ENCODE measurements at regions not wholly inside any gene's neighbourhood (a gene's known extent, or its start where the extent isn't known, plus 50 kb on each side); places are given as distances from the start of the nearest gene placed in this dataset.

GRCh38 chr5:88115211-88115610 is 153.4 kb downstream of the TMEM161B start:
- ChIA-PET POLR2A (no interaction called here), CTCF (interaction anchor here (0.5 kb wide), 1 partner anchor 349 kb away, joined by 3 read pairs; no protein-coding TSS in a partner anchor)
- H3K9me3 Mint-ChIP-seq, result no peaks in the 10 kb centered on the region
- H3K27me3 Mint-ChIP-seq, result peaks cover 6% of the 10 kb centered on the region
- no peak overlapping the region for H3K27ac Mint-ChIP-seq
- no peak for DNase-seq
- no peaks in the 10 kb centered on the region for H3K36me3 Mint-ChIP-seq (ENCODE audit: low read depth)
- no peaks in the 10 kb centered on the region for H3K4me1 Mint-ChIP-seq
- H3K4me3 Mint-ChIP-seq, result no peak overlapping the region

GRCh38 chr5:88113429-88113828 is 155.2 kb downstream of the TMEM161B start:
- POLR2A ChIA-PET, result no interaction called here
- Mint-ChIP-seq H3K27ac (no peak overlapping the region), H3K27me3 (peaks cover 6% of the 10 kb centered on the region), H3K4me1 (no peaks in the 10 kb centered on the region), H3K9me3 (no peaks in the 10 kb centered on the region), H3K4me3 (no peak overlapping the region), H3K36me3 (ENCODE audit: low read depth) (no peaks in the 10 kb centered on the region)
- CTCF ChIA-PET, result no interaction called here
- no peak for DNase-seq

GRCh38 chr5:88109818-88110217 is 158.8 kb downstream of the TMEM161B start:
- Mint-ChIP-seq H3K36me3 (ENCODE audit: low read depth) (no peaks in the 10 kb centered on the region), H3K4me1 (no peaks in the 10 kb centered on the region), H3K27me3 (peaks cover under 1% of the 10 kb centered on the region), H3K27ac (no peak overlapping the region), H3K9me3 (no peaks in the 10 kb centered on the region), H3K4me3 (no peak overlapping the region)
- ChIA-PET CTCF (no interaction called here), POLR2A (no interaction called here)
- DNase-seq, result no peak

GRCh38 chr5:88108490-88109279 is 160.0 kb downstream of the TMEM161B start:
- Mint-ChIP-seq H3K4me1 (no peaks in the 10 kb centered on the region), H3K27ac (no peak overlapping the region), H3K36me3 (ENCODE audit: low read depth) (no peaks in the 10 kb centered on the region), H3K27me3 (no peaks in the 10 kb centered on the region), H3K4me3 (no peak overlapping the region), H3K9me3 (no peaks in the 10 kb centered on the region)
- DNase-seq, result no peak
- POLR2A ChIA-PET, result no interaction called here
- CTCF ChIA-PET, result no interaction called here

DNA sequence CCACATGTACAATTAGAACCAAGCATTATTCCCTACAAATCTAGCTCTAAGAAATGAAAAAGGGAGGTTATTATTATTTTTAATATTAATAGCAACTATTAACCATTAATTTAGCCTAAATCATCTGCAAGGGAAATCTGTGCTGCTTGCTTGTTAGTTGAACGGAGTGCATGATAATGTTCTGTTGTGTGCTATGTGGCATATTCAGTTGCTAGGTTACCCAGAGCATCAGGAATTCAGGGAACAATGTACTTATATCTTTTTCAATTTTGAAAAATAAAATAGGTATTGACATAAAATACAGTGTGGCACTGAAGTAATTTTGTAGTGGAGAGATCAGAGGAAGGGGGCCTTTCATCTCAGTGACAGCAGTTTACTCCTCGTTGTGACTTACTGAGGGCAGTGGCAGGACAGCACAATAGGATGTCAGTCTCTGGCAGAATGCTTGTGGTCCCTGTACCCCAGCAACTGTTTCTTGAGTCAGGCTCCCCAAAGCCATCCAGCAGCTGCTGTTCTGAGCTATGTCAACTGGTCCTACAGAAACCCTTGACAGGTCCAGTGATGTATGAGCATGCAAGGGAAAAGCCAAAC is 173.6 kb downstream of the TMEM161B start:
- Mint-ChIP-seq H3K27me3 (peaks cover 4% of the 10 kb centered on the region), H3K27ac (no peak overlapping the region), H3K4me3 (no peak overlapping the region), H3K9me3 (no peaks in the 10 kb centered on the region), H3K4me1 (no peaks in the 10 kb centered on the region), H3K36me3 (ENCODE audit: low read depth) (no peaks in the 10 kb centered on the region)
- ChIA-PET CTCF (no interaction called here), POLR2A (no interaction called here)
- no peak for DNase-seq

GRCh38 chr5:88094403-88094802 is 174.2 kb downstream of the TMEM161B start:
- ChIA-PET CTCF (no interaction called here), POLR2A (no interaction called here)
- H3K27me3 Mint-ChIP-seq, result peaks cover 4% of the 10 kb centered on the region
- H3K9me3 Mint-ChIP-seq, result no peaks in the 10 kb centered on the region
- H3K4me1 Mint-ChIP-seq, result no peaks in the 10 kb centered on the region
- H3K4me3 Mint-ChIP-seq, result no peak overlapping the region
- H3K36me3 Mint-ChIP-seq (ENCODE audit: low read depth), result no peaks in the 10 kb centered on the region
- no peak overlapping the region for H3K27ac Mint-ChIP-seq
- DNase-seq, result no peak

DNA sequence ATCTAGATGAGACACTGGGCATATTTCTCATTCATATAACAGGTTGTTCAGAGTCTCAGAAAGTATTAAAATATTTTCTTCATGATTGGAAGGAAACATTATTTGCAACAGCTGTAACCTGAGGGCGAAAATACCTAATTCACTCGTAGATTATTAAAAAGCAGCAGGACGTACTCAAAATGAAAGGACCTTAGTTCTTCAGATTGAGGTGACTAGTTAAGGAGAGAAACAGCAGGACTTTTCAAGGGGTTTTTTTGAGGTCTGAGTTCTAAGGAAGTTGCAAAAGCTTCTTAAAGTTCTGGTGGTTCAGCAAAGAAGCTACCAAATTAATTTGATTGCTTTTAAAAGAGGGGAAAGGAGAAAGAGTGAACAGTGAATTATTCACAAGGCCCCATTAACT is 174.9 kb downstream of the TMEM161B start:
- peaks cover 4% of the 10 kb centered on the region for H3K27me3 Mint-ChIP-seq
- H3K4me3 Mint-ChIP-seq, result no peak overlapping the region
- no peak overlapping the region for H3K27ac Mint-ChIP-seq
- DNase-seq, result no peak
- H3K36me3 Mint-ChIP-seq (ENCODE audit: low read depth), result no peaks in the 10 kb centered on the region
- H3K9me3 Mint-ChIP-seq, result no peaks in the 10 kb centered on the region
- CTCF ChIA-PET, result no interaction called here
- POLR2A ChIA-PET, result no interaction called here
- no peaks in the 10 kb centered on the region for H3K4me1 Mint-ChIP-seq

- Mint-ChIP-seq H3K4me1 (no peaks in the 10 kb centered on the region), H3K27me3 (peaks cover 4% of the 10 kb centered on the region), H3K9me3 (no peaks in the 10 kb centered on the region), H3K27ac (no peak overlapping the region), H3K4me3 (no peak overlapping the region), H3K36me3 (ENCODE audit: low read depth) (no peaks in the 10 kb centered on the region)
- DNase-seq, result no peak
- CTCF ChIA-PET, result no interaction called here
- POLR2A ChIA-PET, result no interaction called here
Measured at GRCh38 chr5:88092958-88093605, 175.6 kb downstream of the TMEM161B start.

- POLR2A ChIA-PET, result no interaction called here
- CTCF ChIA-PET, result no interaction called here
- no peak overlapping the region for H3K4me3 Mint-ChIP-seq
Measured at GRCh38 chr5:88092358-88092757, 176.3 kb downstream of the TMEM161B start.

GRCh38 chr5:88090506-88090905 is 178.1 kb downstream of the TMEM161B start:
- no peak for DNase-seq
- Mint-ChIP-seq H3K4me3 (no peak overlapping the region), H3K27ac (no peak overlapping the region), H3K27me3 (peaks cover 4% of the 10 kb centered on the region), H3K4me1 (no peaks in the 10 kb centered on the region), H3K36me3 (ENCODE audit: low read depth) (no peaks in the 10 kb centered on the region), H3K9me3 (no peaks in the 10 kb centered on the region)
- POLR2A ChIA-PET, result no interaction called here
- CTCF ChIA-PET, result no interaction called here

More at GRCh38 chr5:88092358-88092757, 176.3 kb downstream of the TMEM161B start:
- Mint-ChIP-seq H3K27me3 (peaks cover 4% of the 10 kb centered on the region), H3K27ac (no peak overlapping the region), H3K36me3 (ENCODE audit: low read depth) (no peaks in the 10 kb centered on the region), H3K4me1 (no peaks in the 10 kb centered on the region), H3K9me3 (no peaks in the 10 kb centered on the region)
- DNase-seq, result no peak

DNA sequence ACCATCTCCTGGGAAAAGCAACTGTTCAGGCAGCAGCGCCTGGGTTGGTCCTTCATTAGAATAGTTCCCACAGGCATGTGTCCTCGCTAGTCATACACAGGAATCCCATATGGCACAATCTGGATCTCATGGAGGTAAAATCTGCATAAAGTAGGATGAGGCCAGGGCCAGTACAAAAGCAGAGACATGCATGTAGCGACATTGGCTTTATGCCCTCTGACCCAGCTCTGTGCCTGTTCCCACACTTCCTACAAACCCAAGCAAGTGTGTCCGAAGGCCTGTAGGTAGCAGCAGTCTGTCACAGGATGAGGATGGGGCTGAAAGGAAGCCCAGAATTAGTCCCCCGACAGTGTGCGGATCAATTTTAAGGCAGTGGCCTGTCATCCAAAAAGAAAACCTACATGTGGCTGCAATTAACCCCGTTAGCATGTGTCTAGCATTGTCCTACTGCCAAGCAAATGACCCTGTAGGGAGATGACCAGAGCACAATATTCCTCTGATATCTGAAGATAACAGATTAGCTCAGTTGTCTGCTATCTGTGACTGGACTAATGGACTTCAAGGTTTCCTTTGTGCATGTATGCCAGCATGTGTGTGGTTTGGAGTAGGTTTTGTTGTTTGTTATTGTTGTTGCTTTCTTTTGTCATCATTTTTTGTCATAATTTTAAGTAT is 178.8 kb downstream of the TMEM161B start:
- CTCF ChIA-PET, result no interaction called here
- Mint-ChIP-seq H3K27me3 (peaks cover 4% of the 10 kb centered on the region), H3K4me1 (no peaks in the 10 kb centered on the region), H3K4me3 (no peak overlapping the region), H3K36me3 (ENCODE audit: low read depth) (no peaks in the 10 kb centered on the region), H3K9me3 (no peaks in the 10 kb centered on the region), H3K27ac (no peak overlapping the region)
- DNase-seq, result no peak
- POLR2A ChIA-PET, result no interaction called here

DNA sequence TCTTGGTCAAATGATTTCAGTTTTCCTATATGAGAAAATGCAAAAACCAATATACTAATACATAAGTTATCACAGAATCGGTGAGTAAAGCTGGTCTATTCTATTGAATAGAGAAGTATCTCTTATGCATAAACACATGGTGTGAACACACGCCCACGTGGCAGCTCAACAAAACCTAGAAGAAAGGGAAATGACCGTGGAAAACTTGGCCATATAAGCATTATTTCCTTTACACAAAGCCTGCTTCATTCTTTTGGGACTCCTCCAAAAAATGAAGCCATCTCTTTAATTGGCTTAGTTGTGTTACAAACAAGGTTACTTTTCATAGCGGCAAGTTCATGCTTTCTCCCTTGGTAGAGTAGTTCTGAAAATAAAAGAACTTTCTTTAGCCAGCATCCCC is 183.2 kb downstream of the TMEM161B start:
- Mint-ChIP-seq H3K27ac (no peak overlapping the region), H3K4me3 (no peak overlapping the region), H3K4me1 (no peaks in the 10 kb centered on the region), H3K9me3 (no peaks in the 10 kb centered on the region), H3K27me3 (no peaks in the 10 kb centered on the region), H3K36me3 (ENCODE audit: low read depth) (no peaks in the 10 kb centered on the region)
- DNase-seq, result no peak
- CTCF ChIA-PET, result no interaction called here
- POLR2A ChIA-PET, result no interaction called here

GRCh38 chr5:88081877-88082276 is 186.8 kb downstream of the TMEM161B start:
- POLR2A ChIA-PET, result no interaction called here
- Mint-ChIP-seq H3K27ac (no peak overlapping the region), H3K4me3 (no peak overlapping the region), H3K27me3 (no peaks in the 10 kb centered on the region), H3K4me1 (no peaks in the 10 kb centered on the region), H3K36me3 (ENCODE audit: low read depth) (no peaks in the 10 kb centered on the region), H3K9me3 (no peaks in the 10 kb centered on the region)
- CTCF ChIA-PET, result no interaction called here
- no peak for DNase-seq

Data from activated CD4-positive, alpha-beta memory T cell treated with anti-CD3 and anti-CD28 coated beads, Interleukin-2, amount 10 ng/mL, durations not matched to agents 7 days and 5 days (primary cell).